Putamen (tissue), 1 donor: ENCODE measurements at regions not wholly inside any gene's neighbourhood (a gene's known extent, or its start where the extent isn't known, plus 50 kb on each side); places are given as distances from the start of the nearest gene placed in this dataset.
"Not testable (repeated sequence)": the region's sequence is repeated elsewhere in the genome, so short reads cannot be mapped to it uniquely, and the experiment has no call there.

Experiments
- DNase-seq: peaks from one replicate; pipeline ENCODE4 v3.0.0-alpha.2; 2016; ENCODE audit warnings: low spot score

DNA sequence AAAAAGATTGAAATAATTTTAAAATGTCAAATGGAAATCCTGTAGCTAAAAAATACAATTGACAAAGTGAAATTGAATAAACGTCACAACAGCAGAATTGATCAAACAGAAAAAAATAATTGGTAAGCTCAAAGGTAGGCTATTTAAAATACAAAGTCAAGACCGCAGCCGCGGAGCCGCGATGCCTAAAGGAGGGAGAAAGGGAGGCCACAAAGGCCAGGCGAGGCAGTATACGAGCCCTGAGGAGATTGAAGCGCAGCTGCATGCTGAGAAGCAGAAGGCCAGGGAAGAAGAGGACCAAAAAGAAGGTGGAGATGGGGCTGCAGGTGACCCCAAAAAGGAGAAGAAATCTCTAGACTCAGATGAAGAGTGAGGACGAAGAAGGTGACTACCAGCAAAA lies 1068.5 kb upstream of the COX7C start:
- DNase-seq = no peak

DNA sequence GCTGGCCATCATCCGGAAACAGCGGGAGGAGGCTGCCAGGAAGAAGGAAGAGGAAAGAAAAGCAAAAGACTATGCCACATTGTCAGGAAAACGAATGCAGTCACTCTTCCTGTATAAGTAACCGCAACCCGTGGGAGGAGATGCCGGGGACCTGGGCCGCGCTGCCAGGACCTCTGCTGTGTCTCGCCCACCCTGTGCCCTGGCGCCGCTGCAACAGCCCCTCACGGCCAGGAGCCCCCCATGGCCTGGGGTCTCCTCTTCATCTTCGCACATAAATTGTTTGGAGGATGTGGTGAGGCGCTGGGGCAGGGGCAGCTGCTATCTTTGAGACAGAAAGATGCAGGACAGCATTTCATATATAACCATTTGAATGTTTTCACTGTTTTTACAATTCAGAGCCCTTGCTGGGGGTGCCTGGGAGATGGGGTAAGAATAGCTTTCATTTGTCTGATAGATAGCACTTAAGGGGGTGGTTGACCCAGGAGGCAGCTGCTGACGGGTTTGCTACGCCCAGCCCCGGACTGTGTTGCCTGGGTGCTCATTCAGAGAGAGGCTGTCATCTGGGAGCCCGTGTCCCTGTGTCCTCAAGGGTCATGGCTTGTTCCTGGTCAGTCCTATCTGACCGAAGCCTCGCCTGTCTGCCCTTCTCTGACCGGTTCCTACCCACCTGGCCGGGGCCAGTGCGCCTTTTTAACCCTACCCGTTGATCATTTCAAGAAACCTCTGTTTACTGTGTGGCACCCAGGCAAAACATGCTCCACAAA lies 1067.7 kb upstream of the COX7C start:
- no peak for DNase-seq

DNA sequence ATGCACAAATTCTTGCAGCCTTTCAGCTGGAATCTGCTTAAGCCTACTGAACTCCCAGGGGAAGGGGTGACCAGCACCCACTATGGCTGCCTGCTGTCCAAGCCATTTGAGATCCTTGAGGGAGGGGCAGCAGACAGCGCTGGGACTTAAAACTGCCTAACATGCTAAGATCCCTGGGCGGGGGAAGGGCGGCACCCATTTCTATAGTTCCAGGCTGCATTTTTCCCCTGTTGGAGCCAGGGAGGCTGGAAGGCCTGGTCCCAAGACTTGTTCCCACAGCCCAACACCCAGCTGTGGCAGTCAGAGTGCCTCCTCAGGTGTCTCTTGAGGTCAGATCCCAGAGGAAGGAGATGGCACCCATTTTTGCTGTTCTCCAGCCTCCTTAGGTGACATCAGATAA lies 1061.3 kb upstream of the COX7C start:
- DNase-seq = no peak

DNA sequence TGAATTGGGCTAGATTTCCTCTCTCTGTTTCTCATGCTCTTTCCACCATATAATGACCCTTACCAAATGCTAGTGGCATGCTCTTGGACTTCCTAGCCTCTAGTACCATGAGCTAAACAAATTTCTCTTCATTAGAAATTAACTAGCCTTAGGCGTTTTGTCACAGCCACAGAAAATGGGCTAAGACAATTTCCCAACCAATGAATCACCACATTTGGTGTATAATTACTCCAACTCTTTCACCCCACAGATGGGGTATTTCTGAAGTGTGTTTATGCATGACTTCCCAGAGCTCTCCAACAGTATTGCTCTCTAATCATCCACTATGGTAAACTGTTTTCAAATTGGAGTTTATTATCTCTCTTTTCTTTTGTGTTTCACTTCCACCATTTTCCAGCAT lies 1041.1 kb upstream of the COX7C start:
- no peak for DNase-seq

DNA sequence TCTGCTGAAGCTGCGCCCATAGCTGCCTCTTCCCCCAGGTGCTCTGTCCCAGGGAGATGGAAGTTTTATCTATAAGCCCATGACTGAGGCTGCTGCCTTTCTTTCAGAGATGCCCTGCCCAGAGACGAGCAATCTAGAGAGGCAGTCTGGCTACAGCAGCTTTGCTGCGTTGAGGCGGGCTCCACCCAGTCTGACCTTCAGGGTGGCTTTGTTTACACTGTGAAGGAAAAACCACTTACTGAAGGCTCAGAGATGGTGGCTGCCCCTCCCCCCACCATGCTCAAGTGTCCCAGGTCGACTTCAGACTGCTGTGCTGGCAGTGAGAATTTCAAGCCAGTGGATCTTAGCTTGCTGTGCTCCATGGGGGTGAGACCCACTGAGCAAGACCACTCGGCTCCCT lies 1029.9 kb upstream of the COX7C start:
- not testable (repeated sequence) for DNase-seq

DNA sequence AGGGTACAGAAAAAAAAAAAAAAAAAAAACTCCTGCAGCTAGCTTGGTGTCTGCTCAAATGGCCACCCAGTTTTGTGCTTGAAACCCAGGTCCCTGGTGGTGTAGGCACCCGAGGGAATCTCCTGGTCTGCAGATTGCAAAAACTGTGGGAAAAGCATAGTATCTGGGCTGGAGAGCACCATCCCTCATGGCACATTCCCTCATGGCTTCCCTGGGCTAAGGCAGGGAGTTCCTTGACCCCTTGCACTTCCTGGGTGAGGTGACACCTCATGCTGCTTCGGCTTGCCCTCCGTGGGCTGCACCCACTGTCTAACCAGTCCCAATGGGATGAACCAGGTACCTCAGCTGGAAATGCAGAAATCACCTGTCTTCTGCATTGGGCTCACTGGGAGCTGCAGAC lies 1029.5 kb upstream of the COX7C start:
- not testable (repeated sequence) for DNase-seq

DNA sequence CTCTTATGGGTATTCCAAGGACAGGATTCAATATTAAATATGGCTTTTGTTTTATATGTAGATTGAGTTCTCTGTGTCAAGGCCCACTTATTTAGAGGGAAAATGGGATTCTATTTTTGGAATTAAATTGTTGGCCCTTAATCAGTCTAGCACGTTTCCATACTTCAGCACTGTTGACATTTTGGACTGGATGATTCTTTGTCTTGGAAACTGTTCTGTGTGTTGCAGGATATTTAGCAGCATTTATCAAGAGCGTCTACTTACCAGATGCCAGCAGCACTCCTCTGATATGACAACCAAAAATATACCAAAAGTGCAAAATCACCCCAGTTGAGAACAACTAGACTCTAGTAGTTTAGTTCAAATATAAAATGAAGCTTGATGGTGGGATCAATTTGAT lies 1027.0 kb upstream of the COX7C start:
- no peak for DNase-seq

DNA sequence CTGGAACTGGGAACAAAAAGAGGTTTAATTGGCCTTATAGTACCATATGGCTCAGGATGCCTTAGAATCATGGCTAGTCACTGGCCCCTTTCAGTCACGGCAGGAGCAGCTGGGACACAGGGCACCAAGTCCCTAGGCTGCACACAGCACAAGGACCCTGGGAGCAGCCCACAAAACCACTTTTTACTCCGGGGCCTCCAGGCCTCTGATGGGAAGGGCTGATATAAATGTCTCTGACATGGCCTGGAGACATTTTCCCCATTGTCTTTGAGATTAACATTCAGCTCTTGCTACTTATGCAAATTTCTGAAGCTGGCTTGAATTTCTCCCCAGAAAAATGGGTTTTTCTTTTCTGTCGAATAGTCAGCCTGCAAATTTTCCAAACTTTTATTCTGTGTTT lies 1026.4 kb upstream of the COX7C start:
- DNase-seq = no peak

DNA sequence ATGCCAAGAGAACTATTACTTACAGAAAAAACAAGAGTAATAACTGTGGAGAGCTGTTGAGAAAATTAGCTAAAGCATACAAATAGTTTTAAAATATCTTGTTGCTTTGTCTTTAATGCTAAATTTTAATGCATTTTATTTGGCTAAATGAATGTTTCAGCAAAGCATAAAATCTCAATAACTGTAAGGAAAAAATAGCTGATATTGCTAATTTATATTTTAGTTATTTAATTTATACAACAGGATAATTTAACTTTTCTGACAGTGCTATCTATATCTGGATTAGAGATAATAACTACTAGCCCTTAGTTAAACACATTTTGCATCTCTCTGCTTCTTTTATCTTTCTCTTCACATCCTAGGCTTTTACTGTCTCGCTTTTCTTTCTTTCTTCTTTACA lies 1014.9 kb upstream of the COX7C start:
- DNase-seq = no peak

DNA sequence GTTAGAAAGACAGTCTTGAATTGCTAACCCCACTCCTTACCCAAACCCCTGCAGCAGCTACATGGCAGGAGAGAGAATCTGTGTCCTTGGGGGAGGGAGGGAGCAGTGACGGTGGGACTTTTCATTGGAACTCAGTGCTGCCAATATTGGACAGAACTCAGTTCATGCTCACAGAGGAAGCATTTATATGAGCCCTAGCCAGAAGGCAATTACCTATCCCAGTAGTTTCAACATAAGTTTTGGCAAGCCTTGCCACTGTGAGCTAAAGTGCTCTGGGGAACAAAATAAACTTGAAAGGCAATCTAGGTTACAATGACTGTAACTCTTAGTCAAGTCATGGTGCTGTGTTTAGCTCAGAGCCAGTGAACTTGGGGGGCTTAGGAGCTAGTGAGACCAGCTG lies 1013.4 kb upstream of the COX7C start:
- DNase-seq = no peak

DNA sequence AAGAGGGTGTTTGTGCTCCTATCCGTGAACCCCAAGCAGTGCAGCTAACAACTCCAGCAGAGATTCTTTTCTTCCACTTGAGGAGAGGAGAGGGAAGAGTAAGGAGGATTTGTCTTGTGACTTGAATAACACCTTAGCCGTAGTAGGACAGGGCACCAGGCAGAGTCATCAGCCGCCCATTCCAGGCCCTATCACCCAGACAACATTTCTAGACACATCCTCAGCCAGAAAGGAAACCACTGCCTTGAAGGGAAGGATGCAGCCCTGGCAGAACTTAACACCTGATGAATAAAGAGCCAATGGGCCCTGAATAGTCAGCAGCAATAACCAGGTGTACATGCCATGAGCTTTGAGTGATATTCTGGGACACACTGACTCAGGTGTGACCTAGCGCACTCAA lies 1013.0 kb upstream of the COX7C start:
- no peak for DNase-seq

DNA sequence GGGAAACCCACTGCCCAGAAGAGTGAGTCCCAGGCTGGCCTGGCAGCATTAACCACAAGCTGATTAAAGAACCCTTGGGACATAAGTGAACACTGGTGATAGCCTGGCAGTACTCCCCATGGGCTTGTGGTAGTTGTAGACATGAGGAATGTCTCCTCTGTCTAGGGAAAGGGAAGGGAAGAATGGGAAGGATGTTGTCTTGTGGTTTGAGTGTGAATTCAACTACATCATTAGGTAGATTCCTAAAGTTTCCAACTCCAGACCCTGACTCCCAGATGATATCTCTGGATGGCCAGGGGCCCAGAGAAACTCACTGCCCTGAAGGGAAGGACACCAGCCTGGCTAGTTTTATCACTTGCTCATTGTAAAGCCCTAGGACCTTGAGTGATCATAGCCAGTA lies 1012.4 kb upstream of the COX7C start:
- no peak for DNase-seq

DNA sequence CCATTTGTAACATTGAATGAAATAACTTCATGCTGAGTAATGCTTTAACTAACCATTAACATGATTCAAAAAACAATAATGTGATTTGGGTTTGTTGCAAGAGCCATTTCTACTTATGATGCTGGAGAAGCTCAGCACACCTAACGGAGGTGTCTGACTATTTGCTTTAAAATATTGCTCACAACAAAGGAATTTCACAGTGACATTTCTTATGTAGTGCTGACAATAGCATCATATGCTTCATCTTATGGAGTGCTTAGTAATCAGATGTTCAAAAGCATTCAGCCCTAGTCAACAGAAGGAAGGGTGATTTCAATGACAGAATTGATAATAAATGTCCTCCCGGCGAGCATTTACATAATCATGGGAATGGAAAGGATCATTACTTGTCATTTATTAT lies 1003.3 kb upstream of the COX7C start:
- no peak for DNase-seq

DNA sequence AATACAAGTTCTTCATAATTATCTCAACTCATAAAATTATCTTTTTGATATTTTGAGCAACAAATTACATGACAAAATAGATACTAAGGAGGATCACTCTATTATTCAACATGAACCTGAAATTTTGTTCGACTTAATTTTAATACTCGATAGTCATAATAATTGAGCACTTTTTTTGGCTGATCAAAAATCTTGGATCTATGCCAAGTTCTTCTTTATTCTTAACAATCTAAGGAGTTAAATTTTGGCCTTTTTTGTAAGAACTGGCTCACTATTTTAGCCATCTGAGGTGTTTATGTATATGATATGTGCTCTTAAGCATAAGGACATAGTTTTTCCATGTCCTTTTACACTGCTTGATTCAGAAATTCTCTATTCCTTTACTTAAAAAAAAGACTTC lies 996.1 kb upstream of the COX7C start:
- DNase-seq = no peak

DNA sequence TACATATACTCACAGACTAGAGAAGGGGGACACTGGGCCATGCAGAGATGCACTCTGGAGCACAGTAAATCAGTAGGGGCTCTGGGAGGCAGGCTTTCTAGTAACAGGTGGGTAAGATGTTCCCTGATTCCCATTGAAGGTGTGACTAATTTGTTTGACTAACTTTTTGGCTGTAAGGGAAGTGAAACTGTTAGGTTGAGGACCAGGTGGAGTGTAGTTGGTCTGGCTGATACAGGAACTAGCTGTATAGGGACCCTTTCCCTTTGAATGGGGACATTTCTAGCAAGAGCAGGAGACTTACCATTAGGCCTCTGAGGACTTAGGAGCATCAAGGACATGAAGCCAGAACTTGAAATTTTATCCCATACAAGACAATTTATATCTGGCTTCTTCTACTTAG lies 989.6 kb upstream of the COX7C start:
- no peak for DNase-seq

DNA sequence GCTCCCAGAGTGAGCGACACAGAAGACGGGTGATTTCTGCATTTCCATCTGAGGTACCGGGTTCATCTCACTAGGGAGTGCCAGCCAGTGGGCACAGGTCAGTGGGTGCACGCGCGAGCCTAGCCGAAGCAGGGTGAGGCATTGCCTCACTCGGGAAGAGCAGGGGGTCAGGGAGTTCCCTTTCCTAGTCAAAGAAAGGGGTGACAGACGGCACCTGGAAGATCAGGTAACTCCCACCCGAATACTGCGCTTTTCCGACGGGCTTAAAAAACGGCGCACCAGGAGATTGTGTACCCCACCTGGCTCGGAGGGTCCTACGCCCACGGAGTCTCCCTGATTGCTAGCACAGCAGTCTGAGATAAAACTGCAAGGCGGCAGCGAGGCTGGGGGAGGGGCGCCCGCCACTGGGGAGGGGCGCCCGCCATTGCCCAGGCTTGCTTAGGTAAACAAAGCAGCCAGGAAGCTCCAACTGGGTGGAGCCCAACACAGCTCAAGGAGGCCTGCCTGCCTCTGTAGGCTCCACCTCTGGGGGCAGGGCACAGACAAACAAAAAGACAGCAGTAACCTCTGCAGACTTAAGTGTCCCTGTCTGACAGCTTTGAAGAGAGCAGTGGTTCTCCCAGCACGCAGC lies 979.1 kb upstream of the COX7C start:
- DNase-seq = not testable (repeated sequence)

DNA sequence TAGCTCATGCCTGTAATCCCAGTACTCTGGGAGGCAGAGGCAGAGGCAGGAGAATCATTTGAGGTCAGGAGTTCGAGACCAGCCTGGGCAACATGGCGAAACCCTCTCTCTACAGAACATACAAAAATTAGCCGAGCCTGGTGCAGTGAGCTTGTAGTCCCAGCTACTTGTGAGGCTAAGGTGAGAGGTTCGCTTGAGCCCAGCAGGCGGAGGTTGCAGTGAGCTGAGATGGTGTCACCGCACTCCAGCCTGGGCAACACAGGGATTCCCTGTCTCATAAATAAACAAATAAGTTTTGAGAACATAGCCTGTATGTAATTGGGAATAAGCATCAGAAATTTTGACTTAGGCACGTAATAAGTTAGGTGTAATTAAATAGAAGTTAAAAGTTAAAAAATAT lies 971.7 kb upstream of the COX7C start:
- no peak for DNase-seq

DNA sequence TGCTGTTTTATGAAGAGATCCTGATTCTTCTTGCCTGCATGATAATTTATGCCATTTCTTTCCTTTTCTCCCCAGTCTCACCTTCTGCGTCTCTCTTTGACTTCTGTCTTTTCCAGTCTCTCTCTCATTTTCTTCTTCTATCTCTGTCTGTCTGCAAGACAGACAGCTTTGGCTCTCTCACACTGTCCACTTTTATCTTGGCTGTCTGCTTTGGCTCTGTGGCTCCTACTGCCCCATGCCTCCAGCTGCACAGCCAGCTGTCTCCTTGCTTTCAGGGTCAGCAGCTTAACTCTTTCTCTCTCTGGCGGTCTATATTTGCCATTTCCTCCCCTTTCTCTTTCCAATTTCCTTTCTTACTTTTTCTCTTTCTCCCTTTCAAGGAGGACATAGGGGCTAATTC lies 971.1 kb upstream of the COX7C start:
- DNase-seq = no peak

DNA sequence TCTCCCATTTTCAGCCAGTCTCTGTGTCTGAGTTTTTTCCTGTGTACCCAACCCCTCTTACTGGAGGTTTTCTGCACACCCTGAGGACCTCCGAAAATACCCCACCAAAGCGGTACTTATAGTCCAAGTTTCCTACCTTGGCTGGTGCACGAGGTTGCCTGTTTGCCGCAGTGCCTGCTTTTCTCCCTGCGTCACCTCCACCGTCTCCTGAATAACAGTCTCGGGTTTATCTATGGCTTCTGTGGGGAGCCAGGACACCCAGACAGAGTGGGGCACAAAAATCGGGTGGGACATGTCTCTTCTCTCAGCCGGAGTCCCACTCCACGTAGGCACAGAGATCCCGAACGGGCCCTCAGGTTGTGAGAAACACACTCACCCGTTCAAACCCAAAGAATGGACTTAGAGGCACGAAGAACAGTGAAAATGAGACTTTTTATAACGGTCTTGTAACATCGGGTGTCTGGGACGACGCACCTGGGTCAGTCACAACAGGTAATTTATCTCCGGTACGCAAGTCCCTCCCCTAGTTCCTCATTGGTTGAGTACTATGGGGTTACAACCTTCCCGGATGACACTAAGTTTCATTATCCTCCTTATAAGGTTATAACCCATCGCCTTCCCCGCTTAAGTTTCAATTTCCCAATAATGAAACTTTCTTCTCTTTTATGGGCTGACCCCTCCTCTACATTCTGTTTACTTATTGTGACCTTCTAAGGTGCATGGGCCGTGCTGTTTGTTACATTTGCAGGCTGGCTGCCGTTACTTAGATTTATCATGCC lies 970.2 kb upstream of the COX7C start:
- no peak for DNase-seq

DNA sequence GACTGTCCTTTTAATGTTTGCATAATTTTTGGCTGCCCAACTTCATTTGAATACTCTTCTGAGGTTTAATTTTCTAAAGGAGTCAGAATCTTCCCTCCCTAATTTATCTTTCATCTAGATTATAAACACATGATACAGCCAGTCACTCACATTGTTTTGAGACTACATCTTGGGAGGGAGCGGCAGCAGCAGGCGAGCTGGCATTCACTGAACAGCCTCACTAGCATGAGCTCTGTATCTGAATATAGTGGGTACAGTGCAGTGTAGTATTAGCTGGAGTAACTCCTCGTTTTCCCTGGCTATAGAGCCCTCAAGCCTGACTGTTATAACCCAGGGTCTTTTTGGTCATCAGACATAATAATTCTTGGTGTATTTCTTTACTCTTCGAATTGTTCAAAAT lies 969.2 kb upstream of the COX7C start:
- DNase-seq = no peak

DNA sequence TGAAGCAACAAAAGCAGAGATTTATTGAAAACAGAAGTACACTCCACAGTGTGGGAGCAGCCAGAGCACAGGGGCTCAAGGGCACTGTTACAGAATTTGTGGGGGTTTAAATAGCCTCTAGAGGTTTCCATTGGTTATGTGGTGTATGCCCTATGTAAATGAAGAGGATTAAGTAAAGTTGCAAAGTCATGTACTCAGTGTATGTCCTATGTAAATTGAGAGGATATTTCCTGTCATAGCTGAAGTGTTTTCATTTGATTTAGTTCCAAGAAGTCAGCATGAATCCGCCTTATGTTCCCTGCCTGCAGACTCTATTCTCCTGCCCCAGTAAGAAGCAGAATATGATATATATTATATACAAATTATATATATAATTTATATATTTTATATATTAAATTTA lies 966.0 kb upstream of the COX7C start:
- no peak for DNase-seq

DNA sequence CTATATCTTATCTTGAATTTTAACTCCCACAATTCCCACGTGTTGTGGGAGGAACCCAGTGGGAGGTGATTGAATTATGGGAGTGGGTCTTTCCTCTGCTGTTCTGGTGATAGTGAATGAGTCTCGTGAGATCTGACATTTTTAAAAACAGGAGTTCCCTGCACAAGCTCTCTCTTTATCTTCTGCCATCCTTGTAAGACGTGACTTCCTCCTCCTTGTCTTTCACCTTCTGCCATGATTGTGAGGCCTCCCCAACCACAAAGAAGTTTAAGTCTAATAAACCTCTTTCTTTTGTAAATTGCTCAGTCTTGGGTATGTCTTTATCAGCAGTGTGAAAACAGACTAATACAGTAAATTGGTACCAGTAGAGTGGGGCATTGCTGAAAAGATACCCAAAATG lies 963.6 kb upstream of the COX7C start:
- DNase-seq = not testable (repeated sequence)

DNA sequence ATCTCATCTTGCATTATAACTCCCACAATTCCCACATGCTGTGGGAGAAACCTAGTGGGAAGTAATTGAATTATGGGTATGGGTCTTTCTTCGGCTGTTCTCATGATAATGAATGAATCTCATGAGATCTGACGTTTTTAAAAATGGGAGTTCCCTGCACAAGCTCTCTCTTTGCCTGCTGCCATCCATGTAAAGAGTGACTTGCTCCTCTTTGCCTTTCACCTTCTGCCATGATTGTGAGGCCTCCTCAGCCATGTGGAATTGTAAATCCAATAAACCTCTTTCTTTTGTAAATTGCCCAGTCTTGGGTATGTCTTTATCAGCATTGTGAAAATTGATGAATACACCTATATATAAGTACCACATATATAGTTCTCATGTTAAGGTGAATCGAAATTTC lies 961.7 kb upstream of the COX7C start:
- no peak for DNase-seq
